Liver (tissue), 3 donors: ENCODE measurements at regions not wholly inside any gene's neighbourhood (a gene's known extent, or its start where the extent isn't known, plus 50 kb on each side); places are given as distances from the start of the nearest gene placed in this dataset.
"Not testable (repeated sequence)": the region's sequence is repeated elsewhere in the genome, so short reads cannot be mapped to it uniquely, and the experiment has no call there.

Experiments
- FOXA1 ChIP-seq: IDR thresholded peaks from 2 replicates; pipeline ENCODE4 v1.6.1; 2016; ENCODE audit warnings: antibody characterized with exemption
- HNF4G ChIP-seq: IDR thresholded peaks from 2 replicates; pipeline ENCODE4 v1.6.1; 2016; ENCODE audit warnings: antibody characterized with exemption
- RXRA ChIP-seq, 2 donors: IDR thresholded peaks; 2 replicates each; pipeline ENCODE4 v1.6.1; 2017 to 2018; ENCODE audit warnings: antibody characterized with exemption in 2 of 2, mild to moderate bottlenecking in 1 of 2
- TAF1 ChIP-seq: conservative IDR thresholded peaks from 2 replicates; pipeline ENCODE4 v1.6.1; 2016; ENCODE audit warnings: antibody characterized with exemption, mild to moderate bottlenecking
- YY1 ChIP-seq: IDR thresholded peaks from 2 replicates; pipeline ENCODE4 v1.6.1; 2016; ENCODE audit warnings: antibody characterized with exemption, mild to moderate bottlenecking
- TF ChIP-seq, protein P1 (sequence below): fragments of 150-350 bp; IDR thresholded peaks from 2 replicates; pipeline ENCODE4 v1.5.1; 2017; ENCODE audit warnings: improper control_type of control experiment, low read depth, low read length; ENCODE audit not compliant: missing input control
- TF ChIP-seq, protein P2 (sequence below): IDR thresholded peaks from 2 replicates; pipeline ENCODE4 v1.6.1; 2016; ENCODE audit warnings: antibody characterized with exemption, mild to moderate bottlenecking
- TF ChIP-seq, protein P3 (sequence below): IDR thresholded peaks from 2 replicates; pipeline ENCODE4 v1.6.1; 2016; ENCODE audit warnings: antibody characterized with exemption
- TF ChIP-seq, protein P4 (sequence below): IDR thresholded peaks from 2 replicates; pipeline ENCODE4 v1.6.1; 2016; ENCODE audit warnings: antibody characterized with exemption
- donor health status: healthy.
- donor health status: healthy.

DNA sequence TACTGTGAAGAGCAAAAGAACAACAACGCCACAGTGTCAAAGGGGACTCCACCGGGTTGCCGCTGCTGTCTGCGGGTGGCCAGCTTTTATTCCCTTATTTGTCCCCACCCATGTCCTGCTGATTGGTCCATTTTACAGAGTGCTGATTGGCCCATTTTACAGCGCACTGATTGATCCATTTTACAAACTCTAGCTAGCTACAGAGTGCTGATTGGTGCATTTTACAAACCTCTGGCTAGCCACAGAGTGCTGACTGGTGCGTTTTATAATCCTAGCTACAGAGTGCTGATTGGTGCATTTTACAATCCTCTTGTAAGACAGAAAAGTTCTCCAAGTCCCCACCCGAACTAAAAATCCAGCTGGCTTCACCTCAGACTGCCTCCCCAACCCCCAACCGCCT, 251.0 kb upstream of the ATP10A start:
- TF ChIP-seq, protein P1, sequence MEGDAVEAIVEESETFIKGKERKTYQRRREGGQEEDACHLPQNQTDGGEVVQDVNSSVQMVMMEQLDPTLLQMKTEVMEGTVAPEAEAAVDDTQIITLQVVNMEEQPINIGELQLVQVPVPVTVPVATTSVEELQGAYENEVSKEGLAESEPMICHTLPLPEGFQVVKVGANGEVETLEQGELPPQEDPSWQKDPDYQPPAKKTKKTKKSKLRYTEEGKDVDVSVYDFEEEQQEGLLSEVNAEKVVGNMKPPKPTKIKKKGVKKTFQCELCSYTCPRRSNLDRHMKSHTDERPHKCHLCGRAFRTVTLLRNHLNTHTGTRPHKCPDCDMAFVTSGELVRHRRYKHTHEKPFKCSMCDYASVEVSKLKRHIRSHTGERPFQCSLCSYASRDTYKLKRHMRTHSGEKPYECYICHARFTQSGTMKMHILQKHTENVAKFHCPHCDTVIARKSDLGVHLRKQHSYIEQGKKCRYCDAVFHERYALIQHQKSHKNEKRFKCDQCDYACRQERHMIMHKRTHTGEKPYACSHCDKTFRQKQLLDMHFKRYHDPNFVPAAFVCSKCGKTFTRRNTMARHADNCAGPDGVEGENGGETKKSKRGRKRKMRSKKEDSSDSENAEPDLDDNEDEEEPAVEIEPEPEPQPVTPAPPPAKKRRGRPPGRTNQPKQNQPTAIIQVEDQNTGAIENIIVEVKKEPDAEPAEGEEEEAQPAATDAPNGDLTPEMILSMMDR, result not testable (repeated sequence)
- TF ChIP-seq, protein P2, sequence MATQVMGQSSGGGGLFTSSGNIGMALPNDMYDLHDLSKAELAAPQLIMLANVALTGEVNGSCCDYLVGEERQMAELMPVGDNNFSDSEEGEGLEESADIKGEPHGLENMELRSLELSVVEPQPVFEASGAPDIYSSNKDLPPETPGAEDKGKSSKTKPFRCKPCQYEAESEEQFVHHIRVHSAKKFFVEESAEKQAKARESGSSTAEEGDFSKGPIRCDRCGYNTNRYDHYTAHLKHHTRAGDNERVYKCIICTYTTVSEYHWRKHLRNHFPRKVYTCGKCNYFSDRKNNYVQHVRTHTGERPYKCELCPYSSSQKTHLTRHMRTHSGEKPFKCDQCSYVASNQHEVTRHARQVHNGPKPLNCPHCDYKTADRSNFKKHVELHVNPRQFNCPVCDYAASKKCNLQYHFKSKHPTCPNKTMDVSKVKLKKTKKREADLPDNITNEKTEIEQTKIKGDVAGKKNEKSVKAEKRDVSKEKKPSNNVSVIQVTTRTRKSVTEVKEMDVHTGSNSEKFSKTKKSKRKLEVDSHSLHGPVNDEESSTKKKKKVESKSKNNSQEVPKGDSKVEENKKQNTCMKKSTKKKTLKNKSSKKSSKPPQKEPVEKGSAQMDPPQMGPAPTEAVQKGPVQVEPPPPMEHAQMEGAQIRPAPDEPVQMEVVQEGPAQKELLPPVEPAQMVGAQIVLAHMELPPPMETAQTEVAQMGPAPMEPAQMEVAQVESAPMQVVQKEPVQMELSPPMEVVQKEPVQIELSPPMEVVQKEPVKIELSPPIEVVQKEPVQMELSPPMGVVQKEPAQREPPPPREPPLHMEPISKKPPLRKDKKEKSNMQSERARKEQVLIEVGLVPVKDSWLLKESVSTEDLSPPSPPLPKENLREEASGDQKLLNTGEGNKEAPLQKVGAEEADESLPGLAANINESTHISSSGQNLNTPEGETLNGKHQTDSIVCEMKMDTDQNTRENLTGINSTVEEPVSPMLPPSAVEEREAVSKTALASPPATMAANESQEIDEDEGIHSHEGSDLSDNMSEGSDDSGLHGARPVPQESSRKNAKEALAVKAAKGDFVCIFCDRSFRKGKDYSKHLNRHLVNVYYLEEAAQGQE, result not testable (repeated sequence)
- TF ChIP-seq, protein P3, sequence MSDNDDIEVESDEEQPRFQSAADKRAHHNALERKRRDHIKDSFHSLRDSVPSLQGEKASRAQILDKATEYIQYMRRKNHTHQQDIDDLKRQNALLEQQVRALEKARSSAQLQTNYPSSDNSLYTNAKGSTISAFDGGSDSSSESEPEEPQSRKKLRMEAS, result not testable (repeated sequence)
- not testable (repeated sequence) for TF ChIP-seq RXRA (IDR thresholded peaks at IDR 0.05); FOXA1; HNF4G; YY1; TAF1
- TF ChIP-seq, protein P4, sequence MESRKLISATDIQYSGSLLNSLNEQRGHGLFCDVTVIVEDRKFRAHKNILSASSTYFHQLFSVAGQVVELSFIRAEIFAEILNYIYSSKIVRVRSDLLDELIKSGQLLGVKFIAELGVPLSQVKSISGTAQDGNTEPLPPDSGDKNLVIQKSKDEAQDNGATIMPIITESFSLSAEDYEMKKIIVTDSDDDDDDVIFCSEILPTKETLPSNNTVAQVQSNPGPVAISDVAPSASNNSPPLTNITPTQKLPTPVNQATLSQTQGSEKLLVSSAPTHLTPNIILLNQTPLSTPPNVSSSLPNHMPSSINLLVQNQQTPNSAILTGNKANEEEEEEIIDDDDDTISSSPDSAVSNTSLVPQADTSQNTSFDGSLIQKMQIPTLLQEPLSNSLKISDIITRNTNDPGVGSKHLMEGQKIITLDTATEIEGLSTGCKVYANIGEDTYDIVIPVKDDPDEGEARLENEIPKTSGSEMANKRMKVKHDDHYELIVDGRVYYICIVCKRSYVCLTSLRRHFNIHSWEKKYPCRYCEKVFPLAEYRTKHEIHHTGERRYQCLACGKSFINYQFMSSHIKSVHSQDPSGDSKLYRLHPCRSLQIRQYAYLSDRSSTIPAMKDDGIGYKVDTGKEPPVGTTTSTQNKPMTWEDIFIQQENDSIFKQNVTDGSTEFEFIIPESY, result not testable (repeated sequence)
